Peyer's patch (tissue), 4 donors: ENCODE measurements at regions not wholly inside any gene's neighbourhood (a gene's known extent, or its start where the extent isn't known, plus 50 kb on each side); places are given as distances from the start of the nearest gene placed in this dataset.

ENCODE experiments used
- DNase-seq, 3 donors: peaks; one replicate each; pipeline ENCODE4 v3.0.0-alpha.2; 2017 to 2019
- H3K27ac ChIP-seq, 4 donors: fragments of 200-600 bp; sonication (generic); one replicate each; pipeline ENCODE4 v1.5.1; 2016 to 2019
- H3K27me3 ChIP-seq, 2 donors: fragments of 200-600 bp; sonication (generic); one replicate each; pipeline ENCODE4 v1.5.1; 2019
- H3K36me3 ChIP-seq, 3 donors: fragments of 200-600 bp; sonication (generic); one replicate each; pipeline ENCODE4 v1.5.1; 2016 to 2019
- H3K4me1 ChIP-seq, 4 donors: fragments of 200-600 bp; sonication (generic); one replicate each; pipeline ENCODE4 v1.5.1; 2016 to 2019
- H3K4me3 ChIP-seq, 4 donors: fragments of 200-600 bp; sonication (generic); 1 replicate in 3 of 4; 2 replicates in 1 of 4; pipeline ENCODE4 v1.5.1; 2016 to 2019; ENCODE audit warnings: mild to moderate bottlenecking in 1 of 4
- H3K9me3 ChIP-seq, 4 donors: fragments of 200-600 bp; sonication (generic); one replicate each; pipeline ENCODE4 v1.5.1; 2016 to 2019; ENCODE audit warnings: mild to moderate bottlenecking in 1 of 4
- POLR2A ChIP-seq, 2 donors: fragments of 450-650 bp; IDR thresholded peaks; one replicate each; pipeline ENCODE4 v1.5.1; 2017; ENCODE audit warnings: antibody characterized with exemption in 2 of 2, mild to moderate bottlenecking in 2 of 2, moderate library complexity in 2 of 2
- TF ChIP-seq, protein P1 (sequence below), 6 experiments: fragments of 450-650 bp in 4 of 6; fragments of 200-600 bp in 2 of 6; sonication (generic) in 1 of 6; IDR thresholded peaks; one replicate each; pipeline ENCODE4 v1.5.1; 2017 to 2019; ENCODE audit warnings: antibody characterized with exemption in 6 of 6, mild to moderate bottlenecking in 3 of 6, moderate library complexity in 1 of 6

DNA sequence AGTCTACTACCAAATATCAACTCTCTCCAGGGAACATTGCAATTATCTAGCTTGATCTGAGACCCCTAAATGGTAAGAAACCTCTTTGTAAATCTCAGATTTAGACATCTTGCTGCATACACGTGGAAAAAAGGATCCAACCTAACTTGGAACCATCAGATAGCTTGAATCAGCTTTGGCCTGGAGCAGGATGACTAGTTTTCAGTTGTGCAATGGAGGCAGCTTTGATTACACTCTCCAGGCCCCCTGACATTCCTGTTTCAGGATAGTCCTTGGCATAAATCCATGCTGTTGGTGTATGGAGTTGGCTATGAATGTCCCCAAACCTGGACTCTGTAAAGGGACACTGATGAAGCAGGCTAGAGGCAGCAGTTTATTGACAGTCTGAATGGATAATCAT, 1061.9 kb upstream of the TENM3 start:
- H3K9me3 ChIP-seq, result no peaks in the 10 kb centered on the region
- no peaks in the 10 kb centered on the region for H3K36me3 ChIP-seq
- TF ChIP-seq, protein P1, sequence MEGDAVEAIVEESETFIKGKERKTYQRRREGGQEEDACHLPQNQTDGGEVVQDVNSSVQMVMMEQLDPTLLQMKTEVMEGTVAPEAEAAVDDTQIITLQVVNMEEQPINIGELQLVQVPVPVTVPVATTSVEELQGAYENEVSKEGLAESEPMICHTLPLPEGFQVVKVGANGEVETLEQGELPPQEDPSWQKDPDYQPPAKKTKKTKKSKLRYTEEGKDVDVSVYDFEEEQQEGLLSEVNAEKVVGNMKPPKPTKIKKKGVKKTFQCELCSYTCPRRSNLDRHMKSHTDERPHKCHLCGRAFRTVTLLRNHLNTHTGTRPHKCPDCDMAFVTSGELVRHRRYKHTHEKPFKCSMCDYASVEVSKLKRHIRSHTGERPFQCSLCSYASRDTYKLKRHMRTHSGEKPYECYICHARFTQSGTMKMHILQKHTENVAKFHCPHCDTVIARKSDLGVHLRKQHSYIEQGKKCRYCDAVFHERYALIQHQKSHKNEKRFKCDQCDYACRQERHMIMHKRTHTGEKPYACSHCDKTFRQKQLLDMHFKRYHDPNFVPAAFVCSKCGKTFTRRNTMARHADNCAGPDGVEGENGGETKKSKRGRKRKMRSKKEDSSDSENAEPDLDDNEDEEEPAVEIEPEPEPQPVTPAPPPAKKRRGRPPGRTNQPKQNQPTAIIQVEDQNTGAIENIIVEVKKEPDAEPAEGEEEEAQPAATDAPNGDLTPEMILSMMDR (IDR thresholded peaks at IDR 0.05), result no peak
- no peak for TF ChIP-seq POLR2A (IDR thresholded peaks at IDR 0.05)
- no peak overlapping the region for H3K27ac ChIP-seq
- no peaks in the 10 kb centered on the region for H3K27me3 ChIP-seq
- no peak overlapping the region for H3K4me3 ChIP-seq
- DNase-seq, result no peak
- no peaks in the 10 kb centered on the region for H3K4me1 ChIP-seq

DNA sequence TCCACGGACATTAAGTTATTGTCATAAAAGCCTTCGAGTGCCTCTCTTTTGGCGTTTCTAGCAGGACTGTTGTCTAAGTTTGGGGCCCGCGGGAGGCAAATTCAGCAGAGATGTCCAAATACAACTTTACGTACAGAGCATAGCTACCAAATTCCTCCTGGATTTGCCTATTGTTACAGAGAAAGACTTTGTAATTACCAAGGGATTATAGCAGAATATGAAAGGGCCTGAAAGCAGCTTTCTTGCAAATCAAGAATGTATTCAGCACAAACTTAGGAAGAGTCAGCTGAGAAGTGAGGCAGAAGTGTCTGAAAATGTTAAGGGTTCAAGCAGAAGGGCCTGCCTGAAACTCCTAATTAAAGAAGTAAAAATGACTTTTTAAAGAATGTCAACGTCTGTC, 1053.5 kb upstream of the TENM3 start:
- DNase-seq, result no peak
- H3K9me3 ChIP-seq, result no peaks in the 10 kb centered on the region
- TF ChIP-seq, protein P1 (IDR thresholded peaks at IDR 0.05), result no peak
- TF ChIP-seq POLR2A (IDR thresholded peaks at IDR 0.05), result no peak
- H3K27ac ChIP-seq, result no peak overlapping the region
- no peaks in the 10 kb centered on the region for H3K27me3 ChIP-seq
- H3K4me3 ChIP-seq, result no peak overlapping the region
- no peaks in the 10 kb centered on the region for H3K4me1 ChIP-seq
- H3K36me3 ChIP-seq, result no peaks in the 10 kb centered on the region

DNA sequence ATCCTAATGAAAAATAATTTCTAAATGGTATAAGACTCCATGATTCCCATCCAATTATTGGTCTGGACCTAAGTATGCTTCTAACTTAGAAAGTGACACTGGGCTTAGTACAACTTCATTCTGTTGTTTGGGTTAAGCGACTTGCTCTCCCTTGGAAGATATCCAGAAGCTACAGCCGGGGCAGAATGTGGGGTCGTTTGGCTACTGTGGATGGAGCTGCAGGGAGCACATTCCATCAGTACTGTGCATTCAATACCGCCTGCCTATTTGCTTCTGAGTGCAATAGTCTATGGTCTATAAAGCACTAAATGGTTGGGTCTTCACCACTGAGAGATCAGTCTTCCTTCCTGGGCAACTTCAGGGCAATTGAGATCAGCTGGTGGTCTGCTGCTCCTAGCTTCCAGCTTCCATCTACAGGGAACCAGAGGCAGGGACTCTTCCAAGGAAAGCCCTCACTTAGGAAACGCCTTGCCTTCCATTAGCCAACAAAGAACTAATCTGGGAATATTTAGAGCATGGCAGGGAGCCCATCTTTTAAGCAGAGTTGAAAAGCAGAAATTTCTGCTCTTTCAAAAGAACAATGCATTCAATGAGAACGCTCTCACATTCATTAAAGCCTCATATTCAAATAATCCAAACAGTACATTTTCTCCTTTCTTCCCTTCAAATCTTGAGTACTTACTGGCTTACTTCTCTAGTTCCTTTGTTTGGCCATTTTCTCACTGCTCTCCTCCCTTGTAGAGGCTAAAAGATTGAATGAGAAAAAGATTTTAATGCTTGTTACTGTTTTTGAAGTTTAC, 1049.9 kb upstream of the TENM3 start:
- DNase-seq, result no peak
- Histone ChIP-seq H3K9me3 (no peaks in the 10 kb centered on the region), H3K4me3 (no peak overlapping the region), H3K36me3 (no peaks in the 10 kb centered on the region), H3K4me1 (no peaks in the 10 kb centered on the region), H3K27ac (no peak overlapping the region), H3K27me3 (no peaks in the 10 kb centered on the region)
- TF ChIP-seq, protein P1 (IDR thresholded peaks at IDR 0.05), result no peak
- no peak for TF ChIP-seq POLR2A (IDR thresholded peaks at IDR 0.05)

DNA sequence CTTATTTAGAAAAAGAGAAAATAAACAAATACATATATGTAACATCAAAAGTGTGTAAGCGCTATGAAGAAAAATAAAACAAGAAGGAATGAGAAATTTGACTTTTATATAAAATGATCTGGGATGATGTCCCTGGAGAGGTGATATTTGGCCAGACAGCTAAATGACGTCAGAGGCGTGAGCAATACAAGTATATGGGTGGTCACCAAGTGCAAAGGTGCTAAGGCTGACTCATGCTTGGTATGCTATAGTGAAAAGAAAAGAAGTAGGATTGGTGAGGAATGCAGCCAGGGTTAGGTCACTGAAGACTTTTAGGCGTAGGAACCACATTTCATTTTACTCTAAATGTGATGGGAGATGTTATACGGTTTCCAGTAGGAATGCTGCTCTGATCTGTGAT, 1049.1 kb upstream of the TENM3 start:
- Histone ChIP-seq H3K27me3 (no peaks in the 10 kb centered on the region), H3K9me3 (no peaks in the 10 kb centered on the region), H3K36me3 (no peaks in the 10 kb centered on the region), H3K4me3 (no peak overlapping the region), H3K27ac (no peak overlapping the region), H3K4me1 (no peaks in the 10 kb centered on the region)
- TF ChIP-seq, protein P1 (IDR thresholded peaks at IDR 0.05), result no peak
- no peak for TF ChIP-seq POLR2A (IDR thresholded peaks at IDR 0.05)
- DNase-seq, result no peak

DNA sequence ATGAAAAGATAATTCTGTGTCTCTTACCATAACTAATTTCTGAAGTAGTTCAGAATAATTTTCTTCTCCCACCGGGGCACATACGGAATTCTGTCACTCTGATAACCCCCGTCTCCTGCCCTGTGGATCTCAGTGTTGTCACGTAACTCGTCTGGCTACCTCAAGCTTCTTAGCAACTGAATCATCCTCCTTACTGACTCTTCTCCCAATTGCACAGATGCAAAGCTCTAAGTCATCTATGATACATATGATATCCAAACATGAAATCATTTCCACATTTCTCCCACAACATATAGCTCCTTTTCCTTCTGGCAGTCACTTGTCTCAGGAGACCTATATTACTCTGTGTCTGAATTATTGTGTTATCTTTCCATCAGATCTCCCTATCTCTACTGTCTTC, 1043.1 kb upstream of the TENM3 start:
- TF ChIP-seq, protein P1 (IDR thresholded peaks at IDR 0.05), result no peak
- TF ChIP-seq POLR2A (IDR thresholded peaks at IDR 0.05), result no peak
- H3K27me3 ChIP-seq, result no peaks in the 10 kb centered on the region
- H3K36me3 ChIP-seq, result no peaks in the 10 kb centered on the region
- no peaks in the 10 kb centered on the region for H3K9me3 ChIP-seq
- H3K4me1 ChIP-seq, result no peaks in the 10 kb centered on the region
- no peak for DNase-seq
- no peak overlapping the region for H3K27ac ChIP-seq
- no peak overlapping the region for H3K4me3 ChIP-seq
